ENCODE measurements at regions not wholly inside any gene's neighbourhood (a gene's known extent, or its start where the extent isn't known, plus 50 kb on each side); places are given as distances from the start of the nearest gene placed in this dataset.

DNA sequence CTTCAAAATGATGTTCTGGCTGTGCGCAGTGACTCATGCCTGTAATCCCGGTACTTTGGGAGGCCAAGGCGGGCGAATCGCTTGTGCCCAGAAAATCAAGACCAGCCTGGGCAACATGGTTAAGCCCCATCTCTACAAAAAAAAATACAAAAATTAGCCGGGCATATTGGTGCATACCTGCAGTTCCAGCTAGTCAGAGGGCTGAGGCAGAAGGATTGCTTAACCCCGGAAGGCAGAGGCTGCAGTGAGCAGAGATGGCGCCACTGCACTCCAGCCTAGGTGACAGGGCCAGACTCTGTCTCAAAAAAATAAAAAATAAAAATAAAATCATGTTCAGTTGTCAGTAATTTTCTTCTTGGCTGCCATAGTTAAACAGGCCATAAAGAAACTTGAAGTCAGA is 245.9 kb upstream of the USP15 start:
- no peak overlapping the region for H3K4me3 ChIP-seq (ENCODE audit: low read depth, low read length)
- DNase-seq (ENCODE audit: low read depth) = no peak
- TF ChIP-seq, protein P1, sequence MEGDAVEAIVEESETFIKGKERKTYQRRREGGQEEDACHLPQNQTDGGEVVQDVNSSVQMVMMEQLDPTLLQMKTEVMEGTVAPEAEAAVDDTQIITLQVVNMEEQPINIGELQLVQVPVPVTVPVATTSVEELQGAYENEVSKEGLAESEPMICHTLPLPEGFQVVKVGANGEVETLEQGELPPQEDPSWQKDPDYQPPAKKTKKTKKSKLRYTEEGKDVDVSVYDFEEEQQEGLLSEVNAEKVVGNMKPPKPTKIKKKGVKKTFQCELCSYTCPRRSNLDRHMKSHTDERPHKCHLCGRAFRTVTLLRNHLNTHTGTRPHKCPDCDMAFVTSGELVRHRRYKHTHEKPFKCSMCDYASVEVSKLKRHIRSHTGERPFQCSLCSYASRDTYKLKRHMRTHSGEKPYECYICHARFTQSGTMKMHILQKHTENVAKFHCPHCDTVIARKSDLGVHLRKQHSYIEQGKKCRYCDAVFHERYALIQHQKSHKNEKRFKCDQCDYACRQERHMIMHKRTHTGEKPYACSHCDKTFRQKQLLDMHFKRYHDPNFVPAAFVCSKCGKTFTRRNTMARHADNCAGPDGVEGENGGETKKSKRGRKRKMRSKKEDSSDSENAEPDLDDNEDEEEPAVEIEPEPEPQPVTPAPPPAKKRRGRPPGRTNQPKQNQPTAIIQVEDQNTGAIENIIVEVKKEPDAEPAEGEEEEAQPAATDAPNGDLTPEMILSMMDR (IDR thresholded peaks at IDR 0.05; ENCODE audit: insufficient read depth, low read depth, low read length) = no peak

DNA sequence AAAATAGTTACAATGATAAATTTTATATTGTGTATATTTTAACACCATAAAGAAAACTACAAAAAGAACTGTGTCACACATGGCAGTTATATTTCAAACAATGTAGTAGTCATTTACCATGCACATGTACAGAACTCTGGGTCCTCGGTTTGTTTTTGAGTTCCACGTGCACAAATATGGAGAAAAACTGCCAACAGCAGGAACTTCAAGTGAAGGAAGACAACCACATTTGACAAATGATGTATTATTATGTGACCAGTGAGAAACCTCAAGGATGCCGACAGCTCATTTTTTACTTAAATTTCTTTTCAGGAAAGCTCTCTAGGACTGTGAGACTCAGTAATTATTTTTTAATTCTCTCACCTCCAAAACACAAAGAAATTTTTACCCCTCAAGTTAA is 244.2 kb upstream of the USP15 start:
- TF ChIP-seq, protein P1 (IDR thresholded peaks at IDR 0.05; ENCODE audit: insufficient read depth, low read depth, low read length) = no peak
- DNase-seq (ENCODE audit: low read depth) = no peak
- H3K4me3 ChIP-seq (ENCODE audit: low read depth, low read length) = no peak overlapping the region

DNA sequence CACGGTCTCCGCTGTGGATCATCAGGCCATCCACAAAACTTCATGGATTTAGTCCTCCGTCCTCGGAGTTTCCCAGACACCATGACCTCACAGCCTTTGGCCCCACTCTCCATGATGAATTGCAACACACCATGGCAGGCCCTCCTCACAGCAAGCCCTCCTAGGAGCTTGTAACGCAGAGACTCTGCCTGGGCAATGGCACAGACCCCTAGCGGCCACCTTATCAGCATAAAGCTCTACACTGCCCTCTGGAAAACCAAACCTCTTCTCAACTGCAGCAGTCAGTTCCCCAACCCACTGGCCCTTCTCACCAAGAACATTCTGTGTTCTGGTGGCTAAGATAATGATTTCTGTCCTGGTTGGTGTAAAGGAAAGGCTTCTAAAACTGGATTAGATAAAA is 238.4 kb upstream of the USP15 start:
- TF ChIP-seq, protein P1 (IDR thresholded peaks at IDR 0.05; ENCODE audit: insufficient read depth, low read depth, low read length) = no peak
- H3K4me3 ChIP-seq (ENCODE audit: low read depth, low read length) = no peak overlapping the region
- DNase-seq (ENCODE audit: low read depth) = no peak

DNA sequence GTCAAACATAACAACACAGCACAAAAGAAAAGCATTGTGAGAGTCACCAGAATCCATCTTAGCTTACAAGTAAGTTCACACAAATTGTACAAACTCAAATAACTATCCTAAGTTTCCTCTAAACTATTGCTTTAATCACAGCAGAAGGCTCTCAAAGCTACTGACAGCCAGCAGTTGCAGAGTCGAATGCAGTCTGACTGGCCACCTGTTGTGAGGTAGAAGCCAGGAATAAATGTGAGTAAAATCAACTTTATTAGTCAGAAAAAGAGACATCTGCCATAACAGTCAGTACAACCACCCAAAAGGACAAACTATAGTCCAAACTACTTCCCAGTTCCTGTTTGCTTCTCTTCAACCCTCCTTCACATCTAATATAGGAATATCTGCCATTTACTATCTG is 231.7 kb upstream of the USP15 start:
- no peak overlapping the region for H3K4me3 ChIP-seq (ENCODE audit: low read depth, low read length)
- TF ChIP-seq, protein P1 (IDR thresholded peaks at IDR 0.05; ENCODE audit: insufficient read depth, low read depth, low read length) = no peak
- no peak for DNase-seq (ENCODE audit: low read depth)

DNA sequence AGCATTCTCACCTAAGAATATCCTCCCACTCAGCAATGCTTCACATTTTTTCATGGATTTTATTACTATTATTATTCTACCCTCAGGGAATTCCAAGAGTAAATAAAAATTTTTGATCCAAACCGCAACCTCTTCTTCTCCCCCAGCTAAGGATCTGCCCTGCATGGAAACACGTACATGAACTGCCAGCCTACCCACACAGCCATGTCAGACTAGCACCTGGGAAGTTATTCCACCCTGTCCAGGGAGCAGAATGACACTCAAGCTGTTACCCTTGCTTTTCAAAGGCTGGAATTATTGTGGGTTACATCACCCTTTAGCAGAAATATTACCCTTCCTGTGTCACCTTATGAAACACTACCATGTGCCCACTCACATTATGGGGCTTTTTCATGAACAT is 227.3 kb upstream of the USP15 start:
- no peak overlapping the region for H3K4me3 ChIP-seq (ENCODE audit: low read depth, low read length)
- no peak for DNase-seq (ENCODE audit: low read depth)
- TF ChIP-seq, protein P1 (IDR thresholded peaks at IDR 0.05; ENCODE audit: insufficient read depth, low read depth, low read length) = no peak

DNA sequence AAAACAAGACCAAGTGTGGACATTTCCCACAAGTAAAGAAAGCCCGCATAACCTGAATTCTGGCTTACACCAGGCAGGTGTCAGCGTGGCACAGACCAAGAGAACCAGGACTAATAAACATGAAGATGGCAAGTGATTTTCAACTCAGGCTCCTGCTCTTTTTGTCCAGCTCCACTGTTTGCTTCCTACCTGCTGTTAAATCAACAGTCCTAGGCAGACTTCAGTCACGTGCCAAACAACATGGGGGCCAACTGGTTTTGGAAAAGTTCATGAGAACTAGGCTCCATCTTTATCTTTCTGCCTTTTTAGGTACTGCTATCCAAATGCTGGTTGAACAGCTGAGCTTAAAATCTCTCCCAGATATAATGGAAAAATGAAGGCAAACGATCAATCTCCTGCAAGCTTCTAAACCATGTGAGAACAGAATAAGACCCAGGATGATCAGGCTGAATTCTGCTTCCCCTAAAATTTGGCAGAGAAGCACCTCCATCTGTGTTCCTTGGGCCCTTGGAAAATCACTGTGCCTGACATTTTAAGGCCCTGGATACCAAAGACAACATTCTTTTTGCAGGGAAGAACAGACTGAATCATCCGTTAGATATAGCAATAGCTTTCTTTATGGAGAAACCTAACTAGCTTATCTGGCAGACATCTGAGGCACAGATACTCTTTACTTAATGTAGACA is 215.6 kb upstream of the USP15 start:
- TF ChIP-seq, protein P1 (IDR thresholded peaks at IDR 0.05; ENCODE audit: insufficient read depth, low read depth, low read length) = no peak
- H3K4me3 ChIP-seq (ENCODE audit: low read depth, low read length) = no peak overlapping the region
- peak; percentile 4 for DNase-seq (ENCODE audit: low read depth)

DNA sequence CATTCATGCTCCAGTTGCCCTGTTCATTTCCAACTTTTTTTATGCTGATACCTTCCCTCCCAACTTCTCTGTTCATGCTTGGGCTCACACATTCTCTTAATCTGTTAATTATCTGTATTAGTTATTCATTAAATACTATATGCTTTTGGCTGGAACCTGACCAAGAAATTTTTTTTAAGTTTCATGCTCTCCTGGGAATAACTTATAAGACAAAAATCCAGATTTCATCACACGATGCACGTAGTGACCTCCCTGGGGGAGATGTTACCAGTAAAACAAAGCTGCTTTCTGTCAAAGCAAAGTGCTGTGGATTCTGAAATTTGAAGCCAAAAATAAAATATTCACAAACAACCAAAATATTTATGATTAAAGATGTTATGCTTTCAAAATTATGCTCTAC is 215.0 kb upstream of the USP15 start:
- TF ChIP-seq, protein P1 (IDR thresholded peaks at IDR 0.05; ENCODE audit: insufficient read depth, low read depth, low read length) = no peak
- peak; percentile 14 for DNase-seq (ENCODE audit: low read depth)

More for the DNA sequence above, 215.0 kb upstream of the USP15 start:
- no peak overlapping the region for H3K4me3 ChIP-seq (ENCODE audit: low read depth, low read length)
